Skeletal muscle tissue (tissue), 3 donors: ENCODE measurements at regions not wholly inside any gene's neighbourhood (a gene's known extent, or its start where the extent isn't known, plus 50 kb on each side); places are given as distances from the start of the nearest gene placed in this dataset.
A peak's percentile ranks its signal among the peaks of the same experiment; 100 is the strongest.

Experiments
- H3K27ac ChIP-seq: one replicate; pipeline ENCODE4 v1.7.0; 2013; ENCODE audit warnings: mild to moderate bottlenecking, low read depth, low read length, inconsistent platforms
- H3K27me3 ChIP-seq, 3 donors: one replicate each; pipeline ENCODE4 v1.7.0; 2013; ENCODE audit warnings: low read length in 3 of 3; ENCODE audit not compliant: control insufficient read depth in 3 of 3, insufficient read depth in 3 of 3
- H3K36me3 ChIP-seq, 3 donors: one replicate each; pipeline ENCODE4 v1.7.0; 2013; ENCODE audit warnings: low read length in 3 of 3; ENCODE audit not compliant: control insufficient read depth in 3 of 3, insufficient read depth in 3 of 3
- H3K4me1 ChIP-seq, 3 donors: one replicate each; pipeline ENCODE4 v1.7.0; 2013; ENCODE audit warnings: low read length in 3 of 3, mild to moderate bottlenecking in 3 of 3; ENCODE audit not compliant: control insufficient read depth in 3 of 3, insufficient read depth in 3 of 3
- H3K4me3 ChIP-seq, 3 donors: one replicate each; pipeline ENCODE4 v1.7.0; 2013; ENCODE audit warnings: low read length in 3 of 3
- H3K9ac ChIP-seq, 3 donors: one replicate each; pipeline ENCODE4 v1.7.0; 2013; ENCODE audit warnings: low read length in 3 of 3, mild to moderate bottlenecking in 3 of 3, moderate library complexity in 2 of 3, low read depth in 1 of 3
- H3K9me3 ChIP-seq, 3 donors: one replicate each; pipeline ENCODE4 v1.7.0; 2013; ENCODE audit warnings: low read length in 3 of 3; ENCODE audit not compliant: control insufficient read depth in 3 of 3
- donor health status: Osteomylitis.

DNA sequence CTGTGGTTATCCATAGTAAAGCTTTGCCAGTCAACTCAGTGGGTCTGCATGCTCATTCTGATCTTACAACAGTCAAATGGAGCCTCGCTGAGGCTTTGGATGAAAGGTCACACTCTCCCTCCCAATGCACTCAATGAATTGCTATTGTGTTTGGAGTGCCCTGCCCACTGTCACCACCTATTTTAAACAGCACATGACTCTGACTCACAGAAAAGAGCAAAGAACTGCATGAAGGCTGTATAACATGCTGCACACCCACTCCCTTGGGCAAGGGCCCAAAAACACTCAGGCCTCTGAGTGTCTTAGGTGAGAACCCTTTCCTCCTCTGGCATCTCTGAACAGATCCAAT, 118.7 kb upstream of the CCDC112 start:
- H3K9me3 ChIP-seq: no peaks in the 10 kb centered on the region
- H3K27me3 ChIP-seq: no peaks in the 10 kb centered on the region
- peak overlapping the region; percentile 2 for H3K27ac ChIP-seq
- peaks cover 3 to 19% (median 15%) of the 10 kb centered on the region in 3 donors for H3K4me1 ChIP-seq
- no peak overlapping the region for H3K9ac ChIP-seq
- H3K4me3 ChIP-seq: no peak overlapping the region
- H3K36me3 ChIP-seq: no peaks in the 10 kb centered on the region

DNA sequence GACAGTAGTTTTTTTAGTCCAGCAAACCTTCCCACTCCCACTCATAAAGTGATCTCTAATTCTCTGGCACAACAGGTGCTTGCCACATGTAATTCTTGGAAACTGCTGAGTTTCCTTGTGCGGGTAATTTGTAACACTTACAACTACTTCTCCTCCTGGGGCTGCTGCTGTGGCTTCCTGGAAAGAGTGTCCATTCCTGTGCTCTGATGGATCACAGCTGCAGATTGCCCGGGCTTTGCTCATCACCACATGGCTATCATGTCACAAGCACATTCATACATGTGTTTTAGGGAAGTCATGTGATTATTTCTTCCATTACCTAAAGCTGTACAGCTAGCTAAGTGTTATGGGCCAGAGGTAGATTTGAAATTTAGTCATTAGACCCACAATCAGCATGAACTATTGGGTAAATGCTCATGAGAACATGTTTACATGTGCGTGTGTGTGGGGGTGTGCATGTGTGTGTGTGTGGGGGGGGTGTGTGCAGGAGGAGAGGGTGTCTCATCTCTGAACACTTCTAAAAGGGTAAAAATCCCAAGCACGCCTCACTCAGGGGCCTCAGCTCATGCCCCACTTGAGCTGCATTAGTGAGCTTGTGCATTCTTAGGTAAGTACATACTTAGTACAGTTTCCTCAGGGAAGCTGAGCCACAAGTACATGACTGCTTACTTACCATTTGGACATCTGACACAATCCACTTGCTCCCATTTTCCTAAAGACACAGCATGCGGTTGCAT, 118.1 kb upstream of the CCDC112 start:
- H3K27ac ChIP-seq: peak overlapping the region; percentile 2
- H3K9me3 ChIP-seq: no peaks in the 10 kb centered on the region
- peaks cover 3 to 18% (median 11%) of the 10 kb centered on the region in 3 donors for H3K4me1 ChIP-seq
- no peak overlapping the region for H3K4me3 ChIP-seq
- H3K36me3 ChIP-seq: no peaks in the 10 kb centered on the region
- no peaks in the 10 kb centered on the region for H3K27me3 ChIP-seq
- H3K9ac ChIP-seq: no peak overlapping the region

DNA sequence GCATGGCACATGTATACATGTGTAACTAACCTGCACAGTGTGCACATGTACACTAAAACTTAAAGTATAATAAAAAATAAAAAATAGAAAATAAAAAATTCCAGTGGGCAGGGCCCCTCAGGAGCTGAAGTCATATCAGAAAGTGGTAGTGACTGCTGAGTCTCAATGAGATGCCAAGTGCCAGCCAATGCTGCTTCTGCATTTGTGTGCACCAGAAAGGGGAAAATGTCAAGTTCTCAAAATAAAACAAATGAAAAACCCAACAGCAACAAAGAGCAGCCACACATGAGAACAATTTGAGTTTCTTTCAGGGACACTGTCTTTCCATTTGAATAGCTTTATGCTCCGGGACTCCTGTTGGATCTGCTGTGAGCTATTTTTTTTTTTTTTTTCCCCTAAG, 117.2 kb upstream of the CCDC112 start:
- H3K27me3 ChIP-seq: no peaks in the 10 kb centered on the region
- H3K36me3 ChIP-seq: no peaks in the 10 kb centered on the region
- no peak overlapping the region for H3K9ac ChIP-seq
- H3K4me1 ChIP-seq: peaks cover 3 to 18% (median 11%) of the 10 kb centered on the region in 3 donors
- no peaks in the 10 kb centered on the region for H3K9me3 ChIP-seq
- no peak overlapping the region for H3K27ac ChIP-seq
- H3K4me3 ChIP-seq: no peak overlapping the region

DNA sequence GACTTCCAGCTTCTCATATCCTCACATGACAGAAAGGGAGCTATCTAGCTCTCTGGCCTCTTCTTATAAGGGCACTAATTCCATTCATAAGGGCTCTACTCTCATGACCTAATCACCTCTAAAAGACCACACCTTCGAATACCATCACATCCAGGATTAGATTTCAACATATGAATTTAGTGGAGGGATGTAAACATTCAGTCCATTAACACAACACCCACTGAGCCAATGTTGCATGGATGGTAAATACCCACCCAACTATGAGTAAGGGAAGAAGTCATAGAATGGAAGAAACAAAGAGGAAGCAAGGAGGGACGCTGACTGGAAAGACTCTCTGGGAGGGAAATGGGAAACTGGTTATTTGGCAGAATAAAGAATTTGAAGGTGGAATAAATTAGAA, 112.6 kb upstream of the CCDC112 start:
- no peak overlapping the region for H3K9ac ChIP-seq
- no peaks in the 10 kb centered on the region for H3K27me3 ChIP-seq
- no peak overlapping the region for H3K27ac ChIP-seq
- peaks cover 0 to 2% (median under 1%) of the 10 kb centered on the region in 3 donors for H3K4me1 ChIP-seq
- H3K36me3 ChIP-seq: no peaks in the 10 kb centered on the region
- no peak overlapping the region for H3K4me3 ChIP-seq
- H3K9me3 ChIP-seq: no peaks in the 10 kb centered on the region

DNA sequence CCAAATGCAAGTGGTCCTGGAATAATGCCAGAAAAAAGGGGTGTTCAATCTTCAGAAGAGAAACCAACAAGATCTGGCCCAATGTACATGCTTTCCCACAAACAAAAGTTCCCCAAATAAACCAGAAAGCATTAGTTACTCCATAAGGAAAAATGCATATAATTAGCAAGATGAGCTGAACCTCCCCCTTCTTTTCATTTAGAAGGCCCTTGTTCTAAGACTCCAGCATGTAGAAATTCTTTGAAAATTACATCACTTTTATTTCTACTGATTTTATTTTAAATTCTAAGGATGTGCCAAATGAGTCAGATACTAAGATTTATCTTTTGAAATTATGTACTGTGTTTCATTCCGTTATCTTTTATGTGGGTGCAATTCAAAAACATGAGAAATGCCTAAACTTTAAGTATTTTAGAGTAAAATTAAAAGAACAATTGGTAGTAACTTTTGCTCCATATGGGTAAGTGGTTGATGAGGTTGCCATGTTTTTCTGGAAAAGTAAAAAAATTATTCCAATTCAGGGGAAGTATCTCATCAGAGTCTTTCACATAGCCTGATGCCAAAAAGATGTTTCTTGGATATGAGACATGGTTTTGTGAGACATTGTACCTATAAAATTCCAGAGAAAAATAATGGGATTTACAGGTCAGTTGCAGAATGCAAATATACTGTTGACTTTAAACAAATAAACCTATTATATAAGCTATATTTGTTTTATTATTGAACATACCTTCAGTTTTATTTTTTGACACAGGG, 106.5 kb upstream of the CCDC112 start:
- Histone ChIP-seq H3K4me1 (no peaks in the 10 kb centered on the region), H3K27ac (no peak overlapping the region), H3K9me3 (no peaks in the 10 kb centered on the region), H3K9ac (no peak overlapping the region), H3K27me3 (no peaks in the 10 kb centered on the region), H3K36me3 (no peaks in the 10 kb centered on the region), H3K4me3 (no peak overlapping the region)

DNA sequence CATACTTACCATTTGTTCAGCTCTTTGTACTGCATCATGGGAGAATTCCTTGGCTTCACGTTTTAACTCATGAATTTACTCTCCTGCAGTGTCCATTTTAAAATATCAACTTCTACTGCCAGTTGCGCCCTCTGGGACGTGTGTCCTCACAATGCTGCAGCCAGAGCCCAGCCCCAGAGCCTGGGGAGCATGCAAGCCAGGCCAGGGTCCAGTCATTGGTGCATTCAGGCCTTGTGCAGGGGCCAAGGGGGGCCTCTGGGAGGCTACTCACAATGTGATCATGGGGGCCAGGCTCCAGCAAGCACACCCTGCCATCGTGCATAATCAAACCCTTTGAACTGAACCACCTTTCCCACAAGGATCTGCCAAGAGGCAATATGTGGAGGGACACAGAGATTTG, 105.6 kb upstream of the CCDC112 start:
- Histone ChIP-seq H3K36me3 (no peaks in the 10 kb centered on the region), H3K4me3 (no peak overlapping the region), H3K27ac (no peak overlapping the region), H3K9ac (no peak overlapping the region), H3K9me3 (no peaks in the 10 kb centered on the region), H3K27me3 (no peaks in the 10 kb centered on the region), H3K4me1 (no peaks in the 10 kb centered on the region)

DNA sequence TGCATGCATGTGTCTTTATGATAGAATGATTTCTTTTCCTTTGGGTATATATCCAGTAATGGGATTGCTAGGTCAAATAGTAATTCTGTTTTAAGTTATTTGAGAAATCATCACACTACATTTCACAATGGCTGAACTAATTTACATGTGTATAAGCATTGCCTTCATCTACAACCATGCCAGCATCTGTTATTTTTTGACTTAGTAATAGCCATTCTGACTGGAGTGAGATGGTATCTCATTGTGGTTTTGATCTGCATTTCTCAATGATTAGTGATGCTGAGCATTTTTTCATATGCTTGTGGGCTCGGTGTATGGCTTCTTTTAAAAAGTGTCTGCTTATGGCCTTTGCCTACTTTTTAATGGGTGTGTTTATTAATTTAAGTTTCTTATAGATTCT, 102.3 kb upstream of the CCDC112 start:
- Histone ChIP-seq H3K4me3 (no peak overlapping the region), H3K27ac (no peak overlapping the region), H3K9ac (no peak overlapping the region), H3K36me3 (no peaks in the 10 kb centered on the region), H3K9me3 (no peaks in the 10 kb centered on the region), H3K4me1 (peaks cover 0 to 3% (median 1%) of the 10 kb centered on the region in 3 donors), H3K27me3 (no peaks in the 10 kb centered on the region)

DNA sequence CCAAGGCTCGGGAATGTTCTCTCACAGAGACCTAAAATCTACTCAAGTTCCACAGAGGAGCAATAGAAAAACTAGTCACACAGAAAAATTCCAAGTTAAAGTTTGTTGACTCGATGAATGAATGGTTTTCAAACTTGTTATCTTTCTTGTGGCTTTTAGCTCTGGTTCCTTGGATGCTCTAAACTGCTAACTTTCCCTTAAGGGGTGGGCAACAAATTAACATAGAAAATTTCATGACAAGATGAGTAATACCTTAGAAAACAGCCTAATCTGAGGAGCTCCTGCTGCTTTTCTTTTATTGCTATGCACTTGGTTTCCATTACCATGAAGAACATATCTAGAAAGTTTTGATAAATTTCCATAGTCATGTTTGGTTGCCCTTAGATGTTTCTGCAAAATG, 100.2 kb upstream of the CCDC112 start:
- H3K4me3 ChIP-seq: no peak overlapping the region
- peaks cover 6 to 11% (median 8%) of the 10 kb centered on the region in 3 donors for H3K4me1 ChIP-seq
- no peaks in the 10 kb centered on the region for H3K36me3 ChIP-seq
- no peak overlapping the region for H3K27ac ChIP-seq
- H3K9ac ChIP-seq: no peak overlapping the region
- H3K9me3 ChIP-seq: no peaks in the 10 kb centered on the region
- H3K27me3 ChIP-seq: no peaks in the 10 kb centered on the region

DNA sequence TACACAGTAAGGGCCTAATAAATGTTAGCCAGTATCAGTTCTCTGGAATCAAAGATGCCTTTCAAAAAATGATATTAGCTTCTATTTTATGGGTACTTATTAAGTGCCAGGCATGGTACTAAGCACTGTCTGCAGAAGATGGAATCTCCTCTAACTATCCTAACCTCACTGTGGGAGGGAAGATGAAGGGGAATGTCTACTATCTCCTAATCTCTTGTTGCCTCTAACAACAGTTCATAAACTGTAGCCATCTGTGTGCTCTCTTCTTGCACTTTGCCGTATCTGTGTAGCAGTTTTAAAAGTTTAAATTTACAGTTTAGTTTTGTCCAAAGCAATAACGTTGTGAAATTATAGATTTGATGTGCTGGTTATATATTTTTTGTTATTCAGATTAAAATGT, 99.6 kb upstream of the CCDC112 start:
- H3K9me3 ChIP-seq: no peaks in the 10 kb centered on the region
- no peaks in the 10 kb centered on the region for H3K27me3 ChIP-seq
- H3K27ac ChIP-seq: no peak overlapping the region
- no peaks in the 10 kb centered on the region for H3K36me3 ChIP-seq
- no peak overlapping the region for H3K4me3 ChIP-seq
- peaks cover 6 to 11% (median 8%) of the 10 kb centered on the region in 3 donors for H3K4me1 ChIP-seq
- H3K9ac ChIP-seq: no peak overlapping the region

DNA sequence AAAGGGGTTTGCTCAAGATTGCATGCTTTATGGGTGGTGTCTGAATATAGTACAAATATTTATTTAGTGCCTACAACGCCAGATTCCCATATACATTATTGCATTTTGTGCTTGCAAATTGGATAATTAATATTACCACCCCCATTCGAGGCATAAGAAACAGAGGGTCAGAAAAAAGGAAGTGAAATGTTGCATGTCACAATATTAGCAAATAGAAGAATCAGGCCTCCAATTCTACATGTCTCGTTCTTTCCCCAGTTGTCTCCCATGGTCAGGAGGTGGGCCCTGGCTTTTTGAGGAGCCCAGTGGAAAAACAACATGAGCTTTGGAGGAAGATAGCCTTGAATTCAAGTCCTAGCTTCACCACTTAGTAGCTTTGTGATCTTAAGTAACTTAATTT, 98.1 kb upstream of the CCDC112 start:
- no peak overlapping the region for H3K4me3 ChIP-seq
- no peaks in the 10 kb centered on the region for H3K9me3 ChIP-seq
- no peak overlapping the region for H3K27ac ChIP-seq
- H3K4me1 ChIP-seq: peaks cover 7 to 11% (median 8%) of the 10 kb centered on the region in 3 donors
- no peak overlapping the region for H3K9ac ChIP-seq
- no peaks in the 10 kb centered on the region for H3K36me3 ChIP-seq
- no peaks in the 10 kb centered on the region for H3K27me3 ChIP-seq
